ENCODE measurements at regions not wholly inside any gene's neighbourhood (a gene's known extent, or its start where the extent isn't known, plus 50 kb on each side); places are given as distances from the start of the nearest gene placed in this dataset.

DNA sequence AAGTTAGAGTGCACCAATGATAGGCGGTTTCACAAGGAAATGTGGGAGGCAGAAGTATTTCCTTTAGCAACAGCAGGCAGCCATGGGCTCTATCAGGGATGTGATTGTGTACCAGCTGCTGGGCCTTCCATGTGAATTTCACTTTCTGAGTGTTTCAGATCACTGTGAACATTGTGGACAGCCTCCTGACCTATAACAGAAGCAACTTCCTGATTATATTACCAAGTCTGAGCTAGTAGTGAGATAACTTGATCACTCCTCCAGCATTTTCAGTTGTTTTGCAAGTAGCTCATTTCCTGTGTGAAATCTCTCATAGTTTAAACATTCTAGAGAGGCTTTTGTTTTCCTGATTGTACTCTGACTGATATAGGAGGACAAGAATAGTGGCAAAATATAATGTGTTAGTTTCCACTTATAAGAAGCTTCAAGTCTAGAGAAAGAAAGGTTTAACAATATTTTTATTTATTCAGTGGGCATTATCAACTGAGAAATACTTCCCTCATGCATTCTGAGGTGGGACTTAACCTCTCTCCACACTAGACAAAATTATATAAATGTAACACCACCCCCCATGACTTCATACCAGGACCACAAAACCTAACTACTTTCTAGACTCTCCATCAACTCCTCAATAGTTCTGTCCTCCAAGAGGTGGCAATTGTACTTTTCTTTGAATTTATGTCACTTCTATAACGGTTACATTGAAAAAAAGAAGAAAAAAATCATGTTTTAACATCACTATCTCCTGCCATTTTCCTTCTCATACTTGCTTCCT is 184.2 kb upstream of the LUZP2 start:
- in situ Hi-C loops (cut with HindIII; ENCODE audit: low sequenced_read_pairs): no loop called here
- no peak overlapping the region for H3K4me3 ChIP-seq (ENCODE audit: low read depth, low read length)
- DNase-seq (ENCODE audit: low read depth, low spot score): peak; percentile 66
- TF ChIP-seq, protein P1, sequence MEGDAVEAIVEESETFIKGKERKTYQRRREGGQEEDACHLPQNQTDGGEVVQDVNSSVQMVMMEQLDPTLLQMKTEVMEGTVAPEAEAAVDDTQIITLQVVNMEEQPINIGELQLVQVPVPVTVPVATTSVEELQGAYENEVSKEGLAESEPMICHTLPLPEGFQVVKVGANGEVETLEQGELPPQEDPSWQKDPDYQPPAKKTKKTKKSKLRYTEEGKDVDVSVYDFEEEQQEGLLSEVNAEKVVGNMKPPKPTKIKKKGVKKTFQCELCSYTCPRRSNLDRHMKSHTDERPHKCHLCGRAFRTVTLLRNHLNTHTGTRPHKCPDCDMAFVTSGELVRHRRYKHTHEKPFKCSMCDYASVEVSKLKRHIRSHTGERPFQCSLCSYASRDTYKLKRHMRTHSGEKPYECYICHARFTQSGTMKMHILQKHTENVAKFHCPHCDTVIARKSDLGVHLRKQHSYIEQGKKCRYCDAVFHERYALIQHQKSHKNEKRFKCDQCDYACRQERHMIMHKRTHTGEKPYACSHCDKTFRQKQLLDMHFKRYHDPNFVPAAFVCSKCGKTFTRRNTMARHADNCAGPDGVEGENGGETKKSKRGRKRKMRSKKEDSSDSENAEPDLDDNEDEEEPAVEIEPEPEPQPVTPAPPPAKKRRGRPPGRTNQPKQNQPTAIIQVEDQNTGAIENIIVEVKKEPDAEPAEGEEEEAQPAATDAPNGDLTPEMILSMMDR (IDR thresholded peaks at IDR 0.05; ENCODE audit: low read depth, low read length): no peak

DNA sequence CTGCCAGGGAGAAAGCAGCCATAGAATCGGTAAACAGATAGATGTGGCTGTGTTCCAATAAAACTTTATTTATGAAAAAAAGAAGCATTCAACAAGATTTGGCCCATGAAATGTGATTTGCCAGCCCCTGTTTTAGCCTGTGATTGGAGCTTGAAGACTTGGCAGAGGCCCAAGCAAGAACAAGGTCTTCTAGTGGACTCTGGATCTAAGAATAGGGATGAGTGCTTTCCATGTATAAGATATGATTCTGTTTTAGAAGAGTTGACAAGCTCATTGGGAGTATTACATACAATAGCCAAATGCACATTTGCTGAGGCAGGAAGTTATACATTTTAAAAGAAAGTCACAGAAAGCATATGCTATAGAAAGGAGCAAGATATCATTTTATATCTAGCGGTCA is 175.6 kb upstream of the LUZP2 start:
- no peak for DNase-seq (ENCODE audit: low read depth, low spot score)
- no peak overlapping the region for H3K4me3 ChIP-seq (ENCODE audit: low read depth, low read length)
- in situ Hi-C loops (cut with HindIII; ENCODE audit: low sequenced_read_pairs): no loop called here
- TF ChIP-seq, protein P1 (IDR thresholded peaks at IDR 0.05; ENCODE audit: low read depth, low read length): no peak

DNA sequence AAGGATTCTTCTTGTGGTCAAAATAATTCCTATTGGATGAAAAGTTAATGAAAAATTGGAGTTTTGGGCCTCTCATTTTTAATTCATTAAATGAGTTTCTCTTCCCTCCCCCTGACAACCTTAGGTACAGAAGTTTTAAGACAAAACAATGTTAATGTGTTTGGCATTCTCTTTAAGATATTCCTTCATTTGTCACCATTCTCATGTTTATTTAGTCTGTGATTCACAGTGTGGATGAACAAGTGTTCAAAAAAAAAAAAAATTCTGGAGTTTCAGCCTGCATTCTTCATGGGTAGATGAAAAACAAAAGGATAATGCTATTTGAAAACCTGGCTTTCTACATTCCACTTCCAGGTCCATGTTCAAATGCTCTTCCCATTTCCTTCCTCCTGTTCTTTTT is 172.6 kb upstream of the LUZP2 start:
- H3K4me3 ChIP-seq (ENCODE audit: low read depth, low read length): no peak overlapping the region
- in situ Hi-C loops (cut with HindIII; ENCODE audit: low sequenced_read_pairs): no loop called here
- TF ChIP-seq, protein P1 (IDR thresholded peaks at IDR 0.05; ENCODE audit: low read depth, low read length): no peak
- DNase-seq (ENCODE audit: low read depth, low spot score): peak; percentile 43

DNA sequence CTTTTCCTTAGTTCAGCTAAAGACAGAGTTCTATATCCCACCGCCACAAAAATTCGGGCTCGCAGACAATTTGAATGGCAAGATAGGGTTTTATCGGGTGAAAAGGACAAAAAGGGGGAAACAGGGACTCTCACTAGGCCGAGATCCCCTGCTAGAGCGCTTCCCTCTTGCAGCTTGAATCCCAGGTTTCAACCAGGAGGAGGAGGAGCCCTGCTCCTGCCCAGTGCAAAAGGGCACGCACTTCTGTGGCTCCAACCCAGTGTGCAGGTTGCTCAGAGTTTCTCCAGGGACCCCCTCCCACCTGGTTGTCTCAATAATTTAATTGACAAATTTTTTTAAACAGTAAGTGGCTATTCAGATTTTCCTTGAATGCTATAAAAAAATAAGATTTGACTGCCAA is 152.6 kb upstream of the LUZP2 start:
- in situ Hi-C loops (cut with HindIII; ENCODE audit: low sequenced_read_pairs): no loop called here
- TF ChIP-seq, protein P1 (IDR thresholded peaks at IDR 0.05; ENCODE audit: low read depth, low read length): no peak
- no peak overlapping the region for H3K4me3 ChIP-seq (ENCODE audit: low read depth, low read length)
- no peak for DNase-seq (ENCODE audit: low read depth, low spot score)

DNA sequence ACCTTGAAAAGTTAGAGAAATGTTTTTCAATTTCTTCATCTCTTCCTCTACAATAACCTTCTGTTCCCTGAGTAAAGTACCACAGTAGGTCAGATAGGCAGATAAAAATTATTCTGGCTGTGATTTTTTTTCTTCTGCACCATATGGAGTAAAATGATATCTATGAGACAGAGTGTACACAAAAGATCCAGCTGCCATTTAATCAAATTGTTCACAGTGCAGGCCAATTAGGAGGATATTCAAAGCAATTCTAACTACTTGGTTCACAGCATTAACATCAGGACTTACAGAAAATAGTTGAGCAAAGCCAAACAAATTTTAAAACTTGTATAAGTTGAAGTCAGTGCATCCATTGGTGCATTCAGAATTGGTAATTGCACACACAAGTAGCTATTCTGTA is 147.9 kb upstream of the LUZP2 start:
- in situ Hi-C loops (cut with HindIII; ENCODE audit: low sequenced_read_pairs): no loop called here
- DNase-seq (ENCODE audit: low read depth, low spot score): no peak
- H3K4me3 ChIP-seq (ENCODE audit: low read depth, low read length): no peak overlapping the region
- TF ChIP-seq, protein P1 (IDR thresholded peaks at IDR 0.05; ENCODE audit: low read depth, low read length): no peak

DNA sequence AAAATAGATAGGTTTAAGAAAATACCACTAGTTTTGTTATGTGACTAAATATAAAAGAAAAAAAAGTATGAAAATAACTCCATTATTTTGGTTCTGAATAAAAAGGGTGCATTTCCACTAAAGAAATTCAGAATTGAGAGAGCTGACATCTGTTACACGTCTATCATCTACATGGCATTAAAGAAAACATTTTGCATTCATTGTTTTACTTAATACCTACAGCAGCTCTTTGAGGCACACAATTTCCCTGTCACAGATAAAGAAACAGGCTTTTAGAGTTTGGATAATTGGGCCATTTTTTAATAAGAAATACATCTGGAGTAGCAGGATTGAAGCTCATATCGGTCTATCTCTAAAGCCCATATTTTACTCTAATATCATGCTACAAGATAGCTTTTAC is 145.7 kb upstream of the LUZP2 start:
- H3K4me3 ChIP-seq (ENCODE audit: low read depth, low read length): no peak overlapping the region
- in situ Hi-C loops (cut with HindIII; ENCODE audit: low sequenced_read_pairs): no loop called here
- TF ChIP-seq, protein P1 (IDR thresholded peaks at IDR 0.05; ENCODE audit: low read depth, low read length): no peak
- no peak for DNase-seq (ENCODE audit: low read depth, low spot score)
